Endodermal cell (in vitro differentiated cells): ENCODE measurements at regions not wholly inside any gene's neighbourhood (a gene's known extent, or its start where the extent isn't known, plus 50 kb on each side); places are given as distances from the start of the nearest gene placed in this dataset.
A peak's percentile ranks its signal among the peaks of the same experiment; 100 is the strongest.

ENCODE experiments used
- DNase-seq: peaks from one replicate; pipeline ENCODE4 v3.0.0-alpha.2; 2017
- H3K27ac ChIP-seq: 2 replicates; pipeline ENCODE4 v1.5.1; 2013; ENCODE audit warnings: mild to moderate bottlenecking, low read depth, low read length, moderate library complexity
- H3K27me3 ChIP-seq: 2 replicates; pipeline ENCODE4 v1.6.1; 2013; ENCODE audit warnings: mild to moderate bottlenecking, low read length, moderate library complexity; ENCODE audit not compliant: insufficient read depth, control insufficient read depth, poor library complexity, severe bottlenecking
- H3K36me3 ChIP-seq: 2 replicates; pipeline ENCODE4 v1.7.0; 2013; ENCODE audit warnings: mild to moderate bottlenecking, low read length, moderate library complexity; ENCODE audit not compliant: control insufficient read depth, insufficient read depth
- H3K4me1 ChIP-seq: one replicate; pipeline ENCODE4 v1.7.0; 2013; ENCODE audit warnings: low read length; ENCODE audit not compliant: control insufficient read depth, insufficient read depth
- H3K4me3 ChIP-seq: 2 replicates; pipeline ENCODE4 v1.5.1; 2013; ENCODE audit warnings: mild to moderate bottlenecking, low read length, moderate library complexity
- H3K9ac ChIP-seq: 2 replicates; pipeline ENCODE4 v1.6.1; 2013; ENCODE audit warnings: mild to moderate bottlenecking, low read length, moderate library complexity; ENCODE audit not compliant: poor library complexity, severe bottlenecking; ENCODE audit errors: extremely low read depth
- H3K9me3 ChIP-seq: 2 replicates; pipeline ENCODE4 v1.6.1; 2013; ENCODE audit warnings: mild to moderate bottlenecking, low read length, moderate library complexity; ENCODE audit not compliant: control insufficient read depth
- H3K27ac Mint-ChIP-seq: 2 replicates; pipeline ENCODE4 v1.8.0; 2020; ENCODE audit warnings: mixed read lengths
- H3K27me3 Mint-ChIP-seq: 2 replicates; pipeline ENCODE4 v1.8.0; 2021; ENCODE audit warnings: mild to moderate bottlenecking, mixed read lengths; ENCODE audit not compliant: insufficient read depth
- H3K36me3 Mint-ChIP-seq: 2 replicates; pipeline ENCODE4 v1.8.0; 2020; ENCODE audit warnings: low read depth, mixed read lengths
- H3K4me1 Mint-ChIP-seq: 2 replicates; pipeline ENCODE4 v1.8.0; 2020; ENCODE audit warnings: mixed read lengths
- H3K4me3 Mint-ChIP-seq: 2 replicates; pipeline ENCODE4 v1.8.0; 2020; ENCODE audit warnings: mild to moderate bottlenecking, moderate library complexity, mixed read lengths
- H3K9me3 Mint-ChIP-seq: 2 replicates; pipeline ENCODE4 v1.8.0; 2020; ENCODE audit warnings: mild to moderate bottlenecking, mixed read lengths
- WGBS, 2 experiments: methylation state at CpG; one replicate each; pipeline versions ENCODE4 v1.1.5 to v1.1.7; 2013; ENCODE audit warnings: missing lambda C conversion rate in 2 of 2, mixed read lengths in 1 of 2; ENCODE audit not compliant: insufficient coverage in 1 of 2, insufficient read length in 1 of 2; 5-methylcytosine and 5-hydroxymethylcytosine counted together
- TF ChIP-seq, protein P1 (sequence below): fragments of 200-600 bp; sonication (generic); conservative IDR thresholded peaks from 2 replicates; pipeline ENCODE4 v1.5.0; 2021; ENCODE audit warnings: antibody characterized with exemption, mild to moderate bottlenecking

DNA sequence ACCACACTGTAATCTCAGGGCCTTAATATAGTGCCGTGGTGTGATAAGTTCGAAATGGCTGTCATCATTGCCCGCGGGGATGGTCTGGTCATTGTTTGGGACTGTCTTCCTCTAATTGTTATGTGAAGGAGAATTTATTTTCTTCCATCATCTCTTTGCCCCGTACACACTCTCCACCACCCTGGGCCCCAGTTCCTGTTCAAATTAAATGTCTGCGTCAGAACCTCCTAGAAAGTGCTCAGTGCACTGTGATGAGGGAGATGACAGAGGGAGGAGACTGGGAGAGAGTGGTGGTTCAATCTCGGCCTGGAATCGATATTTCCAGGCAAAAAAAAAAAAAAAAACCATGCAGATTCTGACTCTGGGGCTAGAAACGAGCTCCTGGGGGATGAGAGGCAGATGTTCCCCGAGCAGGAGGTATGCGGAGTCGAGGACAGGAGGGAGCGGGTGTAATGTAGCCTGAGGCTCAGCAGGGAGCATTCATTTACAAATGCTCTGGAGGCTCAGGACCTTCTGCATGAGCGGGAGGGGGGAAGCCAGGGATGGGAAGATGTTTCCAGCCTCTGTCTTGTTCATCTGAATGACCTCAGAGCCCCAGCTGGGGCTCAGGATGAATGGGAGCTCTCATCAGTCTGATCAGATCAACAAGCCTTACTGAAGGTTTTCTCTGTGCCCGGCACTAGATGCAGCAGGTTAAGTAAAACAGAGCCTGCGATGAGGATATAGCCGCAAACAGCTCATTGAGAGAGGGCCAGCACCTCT is 219.5 kb downstream of the TBX5 start:
- WGBS, 2 experiments, result 29 to 57% methylated on average over 10 to 16 of the region's 17 CpGs
- no peak overlapping the region for H3K4me3 ChIP-seq
- no peak overlapping the region for H3K27ac Mint-ChIP-seq

DNA sequence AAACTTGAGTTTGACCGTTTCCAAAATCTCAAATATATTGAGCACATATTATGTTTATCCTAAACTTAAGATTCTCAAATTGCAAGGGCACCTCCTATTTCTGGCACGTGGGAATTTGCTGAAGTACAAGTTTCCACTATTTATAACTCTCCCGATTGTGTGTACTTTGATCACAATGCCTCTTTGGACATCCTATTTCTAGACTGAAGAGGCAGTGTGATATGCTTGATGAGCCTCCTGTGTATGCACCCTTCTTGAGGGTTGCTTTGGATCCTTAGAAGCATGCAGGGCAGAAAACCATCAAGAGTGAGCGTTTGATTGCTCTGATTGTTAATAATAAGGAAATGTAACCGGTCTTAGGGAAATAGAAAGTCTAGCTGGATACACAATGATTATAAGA is 218.9 kb upstream of the RBM19 start:
- TF ChIP-seq, protein P1, sequence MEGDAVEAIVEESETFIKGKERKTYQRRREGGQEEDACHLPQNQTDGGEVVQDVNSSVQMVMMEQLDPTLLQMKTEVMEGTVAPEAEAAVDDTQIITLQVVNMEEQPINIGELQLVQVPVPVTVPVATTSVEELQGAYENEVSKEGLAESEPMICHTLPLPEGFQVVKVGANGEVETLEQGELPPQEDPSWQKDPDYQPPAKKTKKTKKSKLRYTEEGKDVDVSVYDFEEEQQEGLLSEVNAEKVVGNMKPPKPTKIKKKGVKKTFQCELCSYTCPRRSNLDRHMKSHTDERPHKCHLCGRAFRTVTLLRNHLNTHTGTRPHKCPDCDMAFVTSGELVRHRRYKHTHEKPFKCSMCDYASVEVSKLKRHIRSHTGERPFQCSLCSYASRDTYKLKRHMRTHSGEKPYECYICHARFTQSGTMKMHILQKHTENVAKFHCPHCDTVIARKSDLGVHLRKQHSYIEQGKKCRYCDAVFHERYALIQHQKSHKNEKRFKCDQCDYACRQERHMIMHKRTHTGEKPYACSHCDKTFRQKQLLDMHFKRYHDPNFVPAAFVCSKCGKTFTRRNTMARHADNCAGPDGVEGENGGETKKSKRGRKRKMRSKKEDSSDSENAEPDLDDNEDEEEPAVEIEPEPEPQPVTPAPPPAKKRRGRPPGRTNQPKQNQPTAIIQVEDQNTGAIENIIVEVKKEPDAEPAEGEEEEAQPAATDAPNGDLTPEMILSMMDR, result no peak
- 92 to 93% methylated on average over 3 to 5 of the region's 5 CpGs for WGBS, 2 experiments
- H3K4me3 Mint-ChIP-seq, result no peak overlapping the region
- no peak overlapping the region for H3K27ac ChIP-seq
- H3K4me3 ChIP-seq, result no peak overlapping the region
- no peak overlapping the region for H3K9ac ChIP-seq
- H3K27me3 Mint-ChIP-seq, result peaks cover 30% of the 10 kb centered on the region
- H3K36me3 Mint-ChIP-seq, result no peaks in the 10 kb centered on the region
- no peak overlapping the region for H3K27ac Mint-ChIP-seq
- peaks cover 7% of the 10 kb centered on the region for H3K4me1 Mint-ChIP-seq
- no peaks in the 10 kb centered on the region for H3K4me1 ChIP-seq
- H3K36me3 ChIP-seq, result no peaks in the 10 kb centered on the region
- H3K9me3 Mint-ChIP-seq, result no peaks in the 10 kb centered on the region
- DNase-seq, result no peak
- no peaks in the 10 kb centered on the region for H3K9me3 ChIP-seq
- peaks cover 15% of the 10 kb centered on the region for H3K27me3 ChIP-seq

More for the DNA sequence above, 219.5 kb downstream of the TBX5 start:
- Histone ChIP-seq H3K9ac (no peak overlapping the region), H3K9me3 (no peaks in the 10 kb centered on the region), H3K27ac (peak overlapping the region; percentile 8), H3K4me1 (no peaks in the 10 kb centered on the region), H3K27me3 (peaks cover under 1% of the 10 kb centered on the region), H3K36me3 (no peaks in the 10 kb centered on the region)
- Mint-ChIP-seq H3K9me3 (no peaks in the 10 kb centered on the region), H3K4me3 (no peak overlapping the region), H3K4me1 (peaks cover 7% of the 10 kb centered on the region), H3K36me3 (no peaks in the 10 kb centered on the region), H3K27me3 (peaks cover 24% of the 10 kb centered on the region)
- TF ChIP-seq, protein P1, result no peak
- peak; percentile 84 for DNase-seq

DNA sequence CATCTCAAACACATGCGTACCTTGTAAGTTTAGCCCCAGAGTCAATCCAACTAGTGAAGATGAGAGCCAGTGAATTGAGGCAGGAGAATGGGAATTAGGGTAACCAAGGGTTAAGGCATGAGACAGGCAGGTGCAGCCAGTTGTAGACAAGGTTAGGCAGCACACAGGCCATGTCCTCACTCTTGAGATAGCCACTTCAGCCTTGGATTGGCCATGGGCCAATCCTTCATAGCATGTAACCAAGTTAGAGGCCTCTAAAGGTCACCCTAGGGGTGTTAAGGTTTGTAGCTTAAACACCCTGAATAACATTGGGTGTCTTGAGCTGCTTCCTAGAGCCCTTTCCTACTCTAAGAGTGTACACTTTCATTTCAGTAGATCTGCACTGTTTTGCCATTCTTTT is 208.2 kb upstream of the RBM19 start:
- Mint-ChIP-seq H3K27ac (no peak overlapping the region), H3K4me1 (peaks cover 5% of the 10 kb centered on the region), H3K36me3 (no peaks in the 10 kb centered on the region), H3K9me3 (no peaks in the 10 kb centered on the region), H3K4me3 (no peak overlapping the region), H3K27me3 (peaks cover 6% of the 10 kb centered on the region)
- Histone ChIP-seq H3K4me3 (no peak overlapping the region), H3K27me3 (peaks cover 28% of the 10 kb centered on the region), H3K9me3 (no peaks in the 10 kb centered on the region), H3K36me3 (no peaks in the 10 kb centered on the region), H3K9ac (no peak overlapping the region), H3K4me1 (no peaks in the 10 kb centered on the region), H3K27ac (no peak overlapping the region)
- TF ChIP-seq, protein P1, result no peak
- WGBS, 2 experiments, result 83 to 92% methylated on average over 1 of the region's 1 CpG
- no peak for DNase-seq
